GM19452 (cell line): ENCODE measurements at regions not wholly inside any gene's neighbourhood (a gene's known extent, or its start where the extent isn't known, plus 50 kb on each side); places are given as distances from the start of the nearest gene placed in this dataset.
"Not testable (repeated sequence)": the region's sequence is repeated elsewhere in the genome, so short reads cannot be mapped to it uniquely, and the experiment has no call there.

ENCODE experiments used
- ATAC-seq: cut with Tn5 transposase; IDR thresholded peaks from one replicate; pipeline ENCODE4 v1.9.1; 2021; ENCODE audit not compliant: unreplicated experiment

- ATAC-seq: no peak
Observed at GRCh38 chr5:174532455-174533453, 191.6 kb upstream of the MSX2 start.

GRCh38 chr5:174533751-174534241 is 190.6 kb upstream of the MSX2 start:
- ATAC-seq: no peak

- ATAC-seq: no peak
Observed at GRCh38 chr5:174535669-174536068, 188.7 kb upstream of the MSX2 start.

GRCh38 chr5:174539823-174540222 is 184.6 kb upstream of the MSX2 start:
- not testable (repeated sequence) for ATAC-seq

- ATAC-seq: no peak
Observed at GRCh38 chr5:174542037-174542436, 182.3 kb upstream of the MSX2 start.

- ATAC-seq: no peak
Observed at GRCh38 chr5:174542471-174542870, 181.9 kb upstream of the MSX2 start.

GRCh38 chr5:174545926-174546325 is 178.5 kb upstream of the MSX2 start:
- ATAC-seq: no peak

GRCh38 chr5:174547814-174548213 is 176.6 kb upstream of the MSX2 start:
- no peak for ATAC-seq

GRCh38 chr5:174549254-174549653 is 175.1 kb upstream of the MSX2 start:
- no peak for ATAC-seq

GRCh38 chr5:174550026-174550425 is 174.4 kb upstream of the MSX2 start:
- no peak for ATAC-seq

GRCh38 chr5:174552428-174552827 is 172.0 kb upstream of the MSX2 start:
- no peak for ATAC-seq

GRCh38 chr5:174553556-174553955 is 170.8 kb upstream of the MSX2 start:
- ATAC-seq: no peak

GRCh38 chr5:174555726-174556125 is 168.7 kb upstream of the MSX2 start:
- no peak for ATAC-seq

GRCh38 chr5:174556756-174557155 is 167.6 kb upstream of the MSX2 start:
- ATAC-seq: no peak

- ATAC-seq: no peak
Observed at GRCh38 chr5:174558190-174558589, 166.2 kb upstream of the MSX2 start.

GRCh38 chr5:174559141-174559540 is 165.2 kb upstream of the MSX2 start:
- ATAC-seq: no peak

GRCh38 chr5:174559566-174560090 is 164.8 kb upstream of the MSX2 start:
- no peak for ATAC-seq

- no peak for ATAC-seq
Observed at GRCh38 chr5:174560861-174561260, 163.5 kb upstream of the MSX2 start.

GRCh38 chr5:174563040-174563439 is 161.3 kb upstream of the MSX2 start:
- not testable (repeated sequence) for ATAC-seq

GRCh38 chr5:174563899-174564298 is 160.5 kb upstream of the MSX2 start:
- no peak for ATAC-seq

- no peak for ATAC-seq
Observed at GRCh38 chr5:174567506-174568141, 156.8 kb upstream of the MSX2 start.

- ATAC-seq: no peak
Observed at GRCh38 chr5:174570662-174571061, 153.7 kb upstream of the MSX2 start.
